ENCODE measurements at regions not wholly inside any gene's neighbourhood (a gene's known extent, or its start where the extent isn't known, plus 50 kb on each side); places are given as distances from the start of the nearest gene placed in this dataset.

DNA sequence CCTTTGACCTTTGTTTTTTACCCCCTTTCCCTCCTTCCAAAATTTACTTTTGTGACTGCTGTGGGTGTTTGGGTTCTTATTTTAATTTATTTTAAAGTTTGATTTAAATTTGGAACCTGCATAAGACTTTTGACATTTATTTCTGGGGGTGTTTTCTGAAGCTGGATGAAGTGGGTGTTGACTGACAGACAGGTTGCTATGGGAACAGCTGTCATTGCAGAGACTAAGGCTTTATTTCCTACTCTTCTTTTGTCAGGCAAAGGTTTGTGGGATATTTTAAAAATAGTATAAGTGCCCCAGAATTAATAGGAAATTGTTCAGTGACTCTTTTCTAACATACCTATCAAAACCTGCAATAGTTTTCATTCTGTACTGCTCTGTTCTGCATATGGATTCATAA lies 290.8 kb upstream of the ESRRG start:
- BruUV-seq (replicated peaks), result no TSS peak
- H3K9me2 ChIP-seq (ENCODE audit: insufficient read depth, low read length), result no peaks in the 10 kb centered on the region
- no peak overlapping the region for H3K4me3 ChIP-seq (ENCODE audit: low read depth, low read length, poor library complexity, severe bottlenecking)
- no peaks in the 10 kb centered on the region for H4K20me1 ChIP-seq (ENCODE audit: insufficient read depth, low read length)
- H3K9me3 ChIP-seq (ENCODE audit: low read length), result no peaks in the 10 kb centered on the region
- H3K27ac ChIP-seq (ENCODE audit: low read depth, low read length, poor library complexity, severe bottlenecking), result no peak overlapping the region
- H3K36me3 ChIP-seq (ENCODE audit: insufficient read depth, low read length), result no peaks in the 10 kb centered on the region
- H3K4me1 ChIP-seq (ENCODE audit: insufficient read depth, low read length, poor library complexity, severe bottlenecking), result no peaks in the 10 kb centered on the region
- intact Hi-C loops (cut with micrococcal nuclease; ENCODE audit: unreplicated experiment), result no loop called here
- H2AFZ ChIP-seq (ENCODE audit: low read length), result no peak overlapping the region
- H3K79me2 ChIP-seq (ENCODE audit: insufficient read depth, low read depth, low read length), result no peaks in the 10 kb centered on the region
- no peak for TF ChIP-seq EZH2phosphoT487 (IDR thresholded peaks at IDR 0.05; ENCODE audit: borderline replicate concordance, low read depth, low read length)
- TF ChIP-seq, protein P1, sequence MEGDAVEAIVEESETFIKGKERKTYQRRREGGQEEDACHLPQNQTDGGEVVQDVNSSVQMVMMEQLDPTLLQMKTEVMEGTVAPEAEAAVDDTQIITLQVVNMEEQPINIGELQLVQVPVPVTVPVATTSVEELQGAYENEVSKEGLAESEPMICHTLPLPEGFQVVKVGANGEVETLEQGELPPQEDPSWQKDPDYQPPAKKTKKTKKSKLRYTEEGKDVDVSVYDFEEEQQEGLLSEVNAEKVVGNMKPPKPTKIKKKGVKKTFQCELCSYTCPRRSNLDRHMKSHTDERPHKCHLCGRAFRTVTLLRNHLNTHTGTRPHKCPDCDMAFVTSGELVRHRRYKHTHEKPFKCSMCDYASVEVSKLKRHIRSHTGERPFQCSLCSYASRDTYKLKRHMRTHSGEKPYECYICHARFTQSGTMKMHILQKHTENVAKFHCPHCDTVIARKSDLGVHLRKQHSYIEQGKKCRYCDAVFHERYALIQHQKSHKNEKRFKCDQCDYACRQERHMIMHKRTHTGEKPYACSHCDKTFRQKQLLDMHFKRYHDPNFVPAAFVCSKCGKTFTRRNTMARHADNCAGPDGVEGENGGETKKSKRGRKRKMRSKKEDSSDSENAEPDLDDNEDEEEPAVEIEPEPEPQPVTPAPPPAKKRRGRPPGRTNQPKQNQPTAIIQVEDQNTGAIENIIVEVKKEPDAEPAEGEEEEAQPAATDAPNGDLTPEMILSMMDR (conservative IDR thresholded peaks at IDR 0.05; ENCODE audit: low read length), result no peak
- no peak for DNase-seq (ENCODE audit: low spot score)
- ChIA-PET POLR2A (no interaction called here), CTCF (ENCODE audit: unreplicated experiment) (no interaction called here)
- no peak overlapping the region for H3K4me2 ChIP-seq (ENCODE audit: low read length)

DNA sequence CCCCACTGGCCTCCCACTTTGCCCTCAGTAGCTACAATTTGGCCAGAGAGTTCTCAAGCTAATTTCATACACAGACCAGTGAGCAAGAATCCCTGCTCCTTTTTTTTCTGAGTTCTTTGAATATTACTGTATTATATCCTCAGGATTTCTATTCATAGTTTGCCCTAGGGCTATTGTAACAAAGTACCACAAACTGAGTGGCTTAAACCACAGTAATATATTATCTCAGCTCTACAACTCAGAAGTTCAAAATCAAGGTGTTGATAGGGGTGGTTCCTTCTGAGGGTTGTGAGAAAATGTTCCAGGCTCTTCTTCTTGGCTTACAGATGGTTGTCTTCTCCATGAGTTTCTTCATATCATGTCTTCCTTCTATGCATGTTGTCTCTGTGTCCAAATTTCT lies 289.4 kb upstream of the ESRRG start:
- no TSS peak for BruUV-seq (replicated peaks)
- H3K79me2 ChIP-seq (ENCODE audit: insufficient read depth, low read depth, low read length), result no peaks in the 10 kb centered on the region
- H3K4me2 ChIP-seq (ENCODE audit: low read length), result no peak overlapping the region
- no peaks in the 10 kb centered on the region for H4K20me1 ChIP-seq (ENCODE audit: insufficient read depth, low read length)
- ChIA-PET POLR2A (interaction anchor here (0.6 to 1.4 kb wide), 3 partner anchors 10 to 37 kb away, joined by 3 to 4 read pairs (median 4); no protein-coding TSS in a partner anchor), CTCF (ENCODE audit: unreplicated experiment) (no interaction called here)
- H3K9me3 ChIP-seq (ENCODE audit: low read length), result no peaks in the 10 kb centered on the region
- TF ChIP-seq, protein P1 (conservative IDR thresholded peaks at IDR 0.05; ENCODE audit: low read length), result no peak
- TF ChIP-seq EZH2phosphoT487 (IDR thresholded peaks at IDR 0.05; ENCODE audit: borderline replicate concordance, low read depth, low read length), result no peak
- intact Hi-C loops (cut with micrococcal nuclease; ENCODE audit: unreplicated experiment), result no loop called here
- H3K4me3 ChIP-seq (ENCODE audit: low read depth, low read length, poor library complexity, severe bottlenecking), result no peak overlapping the region
- H3K36me3 ChIP-seq (ENCODE audit: insufficient read depth, low read length), result no peaks in the 10 kb centered on the region
- H3K27ac ChIP-seq (ENCODE audit: low read depth, low read length, poor library complexity, severe bottlenecking), result no peak overlapping the region
- H3K9me2 ChIP-seq (ENCODE audit: insufficient read depth, low read length), result no peaks in the 10 kb centered on the region
- no peaks in the 10 kb centered on the region for H3K4me1 ChIP-seq (ENCODE audit: insufficient read depth, low read length, poor library complexity, severe bottlenecking)
- no peak for DNase-seq (ENCODE audit: low spot score)
- H2AFZ ChIP-seq (ENCODE audit: low read length), result no peak overlapping the region

DNA sequence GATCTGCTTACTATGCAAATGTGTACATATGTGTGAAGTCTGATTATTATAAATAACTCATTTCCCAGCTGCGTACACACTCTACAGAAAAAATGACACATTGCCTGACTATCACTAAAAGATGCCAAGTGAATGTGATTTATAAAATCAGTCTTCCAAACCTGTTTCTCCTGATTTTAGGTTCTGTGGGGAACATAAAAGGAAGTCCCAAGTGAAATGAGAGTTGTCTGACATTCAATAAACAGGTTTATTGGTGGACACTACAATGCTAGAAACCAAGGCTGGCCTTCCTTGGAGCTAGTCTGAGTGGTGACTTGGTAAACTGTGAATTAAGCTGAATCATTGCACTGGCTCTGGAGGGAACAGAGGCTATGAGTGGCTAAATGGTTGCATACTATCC lies 287.9 kb upstream of the ESRRG start:
- intact Hi-C loops (cut with micrococcal nuclease; ENCODE audit: unreplicated experiment), result no loop called here
- no peak overlapping the region for H3K4me3 ChIP-seq (ENCODE audit: low read depth, low read length, poor library complexity, severe bottlenecking)
- H4K20me1 ChIP-seq (ENCODE audit: insufficient read depth, low read length), result no peaks in the 10 kb centered on the region
- H3K27ac ChIP-seq (ENCODE audit: low read depth, low read length, poor library complexity, severe bottlenecking), result no peak overlapping the region
- H3K4me2 ChIP-seq (ENCODE audit: low read length), result no peak overlapping the region
- ChIA-PET POLR2A (interaction anchor here (0.6 kb wide), 1 partner anchor 20 kb away, joined by 6 read pairs; no protein-coding TSS in a partner anchor), CTCF (ENCODE audit: unreplicated experiment) (no interaction called here)
- no peak for TF ChIP-seq EZH2phosphoT487 (IDR thresholded peaks at IDR 0.05; ENCODE audit: borderline replicate concordance, low read depth, low read length)
- TF ChIP-seq, protein P1 (conservative IDR thresholded peaks at IDR 0.05; ENCODE audit: low read length), result no peak
- no peak overlapping the region for H2AFZ ChIP-seq (ENCODE audit: low read length)
- no TSS peak for BruUV-seq (replicated peaks)
- no peaks in the 10 kb centered on the region for H3K79me2 ChIP-seq (ENCODE audit: insufficient read depth, low read depth, low read length)
- no peaks in the 10 kb centered on the region for H3K4me1 ChIP-seq (ENCODE audit: insufficient read depth, low read length, poor library complexity, severe bottlenecking)
- no peak for DNase-seq (ENCODE audit: low spot score)
- no peaks in the 10 kb centered on the region for H3K9me2 ChIP-seq (ENCODE audit: insufficient read depth, low read length)
- H3K9me3 ChIP-seq (ENCODE audit: low read length), result no peaks in the 10 kb centered on the region
- no peaks in the 10 kb centered on the region for H3K36me3 ChIP-seq (ENCODE audit: insufficient read depth, low read length)

Data from OCI-LY7 (cell line).